Erythroblast (primary cell): ENCODE measurements at regions not wholly inside any gene's neighbourhood (a gene's known extent, or its start where the extent isn't known, plus 50 kb on each side); places are given as distances from the start of the nearest gene placed in this dataset.
"Not testable (repeated sequence)": the region's sequence is repeated elsewhere in the genome, so short reads cannot be mapped to it uniquely, and the experiment has no call there.

Experiments
- DNase-seq, 2 experiments: peaks; one replicate each; lab custom pipeline; 2025; lab: John Stamatoyannopoulos, UW
- GATA1 ChIP-seq: IDR thresholded peaks from 2 replicates; pipeline ENCODE4 v1.6.1; 2011; ENCODE audit warnings: low read depth, mild to moderate bottlenecking, control low read depth, low read length, moderate library complexity
- POLR2A ChIP-seq: IDR thresholded peaks from 2 replicates; pipeline ENCODE4 v1.6.1; 2011; ENCODE audit warnings: mild to moderate bottlenecking, low read length

DNA sequence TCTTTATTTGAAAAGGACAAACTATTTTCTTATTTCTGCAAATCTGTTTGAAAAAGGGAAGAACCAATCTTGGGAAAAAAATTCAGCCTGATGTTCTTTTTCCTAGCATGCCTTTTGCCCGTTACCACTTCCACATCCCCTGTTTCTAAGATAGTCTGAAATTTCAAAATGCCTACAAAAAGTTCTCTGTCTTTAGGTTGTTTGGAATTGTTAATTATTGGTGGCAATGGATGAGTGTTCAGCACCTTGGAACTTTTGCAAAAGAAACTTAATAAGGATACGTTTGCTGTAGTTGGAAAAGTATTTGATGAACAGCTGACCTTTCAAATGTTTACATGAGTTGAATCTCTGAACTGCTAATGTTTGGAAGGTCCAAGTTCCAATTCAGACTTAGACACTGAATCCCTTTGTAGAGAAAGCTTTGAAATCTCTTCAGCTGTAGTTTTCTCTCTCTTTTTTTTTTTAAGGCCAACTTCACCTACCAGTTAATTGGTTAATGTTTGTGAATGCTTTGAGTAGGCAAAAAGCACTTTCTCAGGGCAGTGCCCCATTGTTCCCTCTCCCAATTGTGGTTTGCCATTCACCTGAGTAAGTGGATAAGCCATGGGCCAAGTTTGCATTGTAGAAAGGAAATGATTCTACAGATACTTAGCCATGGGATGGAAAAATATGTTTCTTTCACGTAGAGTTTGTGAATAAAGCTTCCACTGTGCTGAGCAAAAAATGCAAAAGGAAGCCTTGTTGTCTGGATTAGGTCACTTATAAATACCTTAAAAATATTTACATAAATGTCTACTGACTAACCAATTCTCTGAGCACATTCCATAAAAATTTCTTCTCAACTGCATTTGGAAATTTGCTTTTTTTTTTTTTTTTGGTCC, 156.4 kb upstream of the ELL2 start:
- DNase-seq = no peak
- TF ChIP-seq GATA1 = no peak
- no peak for TF ChIP-seq POLR2A

- DNase-seq = no peak
- TF ChIP-seq GATA1 (no peak), POLR2A (no peak)
These were observed 153.6 kb upstream of the ELL2 start for GRCh38 chr5:96115147-96115807.

- no peak for DNase-seq
- TF ChIP-seq GATA1 = no peak
- no peak for TF ChIP-seq POLR2A
These were observed 153.1 kb upstream of the ELL2 start for GRCh38 chr5:96114736-96115135.

DNA sequence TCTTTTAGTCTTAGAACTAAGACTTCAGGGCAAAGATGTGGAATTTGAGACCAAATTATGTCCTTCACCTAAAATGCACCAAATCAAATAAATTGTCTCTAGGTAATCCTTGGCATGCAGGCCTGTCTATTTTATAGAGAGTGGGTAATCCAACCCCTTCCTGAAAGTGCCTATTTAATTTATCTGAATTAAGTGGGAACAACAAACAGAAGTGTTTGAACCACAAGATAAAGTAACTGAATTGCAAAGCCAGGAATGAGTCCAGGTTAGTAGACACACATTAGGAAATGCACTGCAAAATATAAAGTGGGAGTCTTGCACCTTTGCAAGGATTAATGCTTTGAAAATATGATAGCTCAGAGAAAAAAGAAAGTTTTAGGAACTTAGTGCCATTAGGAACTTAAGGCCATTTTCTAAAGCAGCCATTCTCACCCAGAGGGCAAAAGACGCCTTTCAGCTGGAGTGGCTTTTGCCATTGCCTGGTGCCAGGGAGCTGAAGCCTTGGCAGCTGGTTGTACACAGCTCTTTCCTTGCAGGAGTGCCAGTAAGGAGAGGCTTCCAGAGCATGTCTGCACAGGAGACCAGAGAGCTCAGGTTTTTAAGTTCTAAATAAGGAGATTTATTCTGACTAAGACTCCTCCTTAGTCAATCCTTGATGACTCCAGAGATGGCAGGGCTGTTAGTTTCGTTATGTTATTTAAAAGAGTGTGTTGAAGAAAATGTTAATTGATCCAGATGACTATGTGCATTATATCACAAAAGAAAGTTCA, 151.7 kb upstream of the ELL2 start:
- no peak for DNase-seq

DNA sequence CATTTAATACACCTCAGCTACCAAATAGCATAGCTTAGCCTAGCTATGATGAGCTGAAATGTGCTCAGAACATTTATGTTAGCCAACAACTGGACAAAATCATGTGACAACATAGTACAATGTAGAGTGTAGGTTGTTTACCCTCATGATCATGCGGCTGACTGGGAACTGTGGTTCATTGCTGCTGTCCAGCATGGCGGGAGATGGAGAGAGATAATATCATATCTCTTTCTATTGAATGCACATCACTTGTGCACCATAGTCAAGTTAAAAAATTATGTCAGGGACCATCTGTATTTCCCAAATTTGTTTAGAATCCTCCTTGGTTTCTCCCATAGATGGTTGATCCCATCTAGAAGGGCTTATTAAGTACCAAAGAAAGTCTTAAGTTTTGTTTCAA, 151.1 kb upstream of the ELL2 start:
- no peak for DNase-seq
- no peak for TF ChIP-seq POLR2A
- TF ChIP-seq GATA1 = no peak

More for the DNA sequence above, 151.7 kb upstream of the ELL2 start:
- TF ChIP-seq POLR2A = no peak
- no peak for TF ChIP-seq GATA1

DNA sequence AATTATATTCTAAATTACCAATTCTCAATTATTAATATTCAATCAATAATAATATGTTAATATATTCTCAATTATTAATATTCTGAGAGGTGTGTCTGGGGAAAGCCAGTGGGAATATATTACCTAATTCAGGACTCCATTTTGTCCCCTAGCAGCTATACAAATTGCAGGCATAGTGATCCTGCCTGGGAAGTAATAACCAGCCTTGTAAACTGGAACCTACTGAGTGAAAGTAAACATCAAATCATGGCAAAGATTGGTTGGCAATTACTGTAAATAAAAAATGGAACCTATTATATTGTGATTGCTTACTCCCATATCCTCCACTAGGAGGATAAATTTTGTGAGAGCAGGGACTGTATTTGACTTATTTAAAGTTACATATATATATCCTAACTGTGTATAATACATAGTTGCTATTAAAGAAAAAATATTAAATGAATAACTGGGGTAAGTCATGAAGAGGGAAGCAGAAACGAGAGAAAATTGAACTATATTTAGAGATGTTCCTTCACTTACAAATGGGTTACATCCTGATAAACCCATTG, 150.5 kb upstream of the ELL2 start:
- DNase-seq = no peak

DNA sequence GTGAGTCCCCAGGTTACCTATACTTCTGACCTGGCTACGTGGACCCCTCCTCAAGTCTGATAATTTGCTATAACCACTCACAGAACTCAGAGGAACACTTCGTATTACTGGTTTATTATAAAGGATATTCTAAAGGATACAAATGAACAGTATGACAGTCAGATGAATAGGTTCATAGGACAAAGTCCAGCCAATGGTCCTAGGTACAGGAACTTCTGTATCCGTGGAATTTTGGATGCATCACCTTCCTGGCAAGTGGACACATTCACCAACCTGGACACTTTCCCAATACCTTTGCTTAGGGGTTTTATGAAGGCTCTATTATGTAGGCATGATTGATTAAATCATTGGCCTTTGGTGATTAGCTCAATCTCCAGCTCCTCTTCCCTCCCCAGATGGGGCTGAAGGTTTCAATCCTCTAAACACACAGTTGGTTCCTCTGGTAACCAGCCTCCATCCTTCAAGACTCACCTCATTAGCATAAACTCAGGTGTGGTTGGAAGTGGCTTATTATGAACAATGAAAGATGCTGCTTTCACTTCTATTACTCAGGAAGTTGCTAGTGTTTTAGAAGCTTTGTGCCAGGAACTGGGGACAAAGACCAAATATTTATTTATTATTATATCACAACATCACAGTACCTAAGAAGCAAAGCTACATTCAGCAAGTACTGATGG, 149.6 kb upstream of the ELL2 start:
- TF ChIP-seq GATA1 (no peak), POLR2A (no peak)
- DNase-seq = no peak

More for the DNA sequence above, 150.5 kb upstream of the ELL2 start:
- TF ChIP-seq POLR2A (no peak), GATA1 (no peak)

GRCh38 chr5:96110300-96110699, 148.6 kb upstream of the ELL2 start:
- TF ChIP-seq POLR2A = no peak
- TF ChIP-seq GATA1 = no peak

DNA sequence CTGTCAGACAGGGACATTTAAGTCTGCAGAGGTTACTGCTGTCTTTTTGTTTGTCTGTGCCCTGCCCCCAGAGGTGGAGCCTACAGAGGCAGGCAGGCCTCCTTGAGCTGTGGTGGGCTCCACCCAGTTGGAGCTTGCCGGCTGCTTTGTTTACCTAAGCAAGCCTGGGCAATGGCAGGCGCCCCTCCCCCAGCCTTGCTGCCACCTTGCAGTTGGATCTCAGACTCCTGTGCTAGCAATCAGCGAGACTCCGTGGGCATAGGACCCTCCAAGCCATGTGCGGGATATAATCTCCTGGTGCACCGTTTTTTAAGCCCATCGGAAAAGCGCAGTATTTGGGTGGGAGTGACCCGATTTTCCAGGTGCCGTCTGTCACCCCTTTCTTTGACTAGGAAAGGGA, 147.0 kb upstream of the ELL2 start:
- DNase-seq = not testable (repeated sequence)

More at GRCh38 chr5:96110300-96110699, 148.6 kb upstream of the ELL2 start:
- DNase-seq = no peak

DNA sequence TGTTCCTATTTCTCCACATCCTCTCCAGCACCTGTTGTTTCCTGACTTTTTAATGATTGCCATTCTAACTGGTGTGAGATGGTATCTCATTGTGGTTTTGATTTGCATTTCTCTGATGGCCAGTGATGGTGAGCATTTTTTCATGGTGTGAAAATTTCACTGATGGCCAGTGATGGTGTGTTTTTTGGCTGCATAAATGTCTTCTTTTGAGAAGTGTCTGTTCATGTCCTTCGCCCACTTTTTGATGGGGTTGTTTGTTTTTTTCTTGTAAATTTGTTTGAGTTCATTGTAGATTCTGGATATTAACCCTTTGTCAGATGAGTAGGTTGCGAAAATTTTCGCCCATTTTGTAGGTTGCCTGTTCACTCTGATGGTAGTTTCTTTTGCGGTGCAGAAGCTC, 142.2 kb upstream of the ELL2 start:
- not testable (repeated sequence) for DNase-seq

DNA sequence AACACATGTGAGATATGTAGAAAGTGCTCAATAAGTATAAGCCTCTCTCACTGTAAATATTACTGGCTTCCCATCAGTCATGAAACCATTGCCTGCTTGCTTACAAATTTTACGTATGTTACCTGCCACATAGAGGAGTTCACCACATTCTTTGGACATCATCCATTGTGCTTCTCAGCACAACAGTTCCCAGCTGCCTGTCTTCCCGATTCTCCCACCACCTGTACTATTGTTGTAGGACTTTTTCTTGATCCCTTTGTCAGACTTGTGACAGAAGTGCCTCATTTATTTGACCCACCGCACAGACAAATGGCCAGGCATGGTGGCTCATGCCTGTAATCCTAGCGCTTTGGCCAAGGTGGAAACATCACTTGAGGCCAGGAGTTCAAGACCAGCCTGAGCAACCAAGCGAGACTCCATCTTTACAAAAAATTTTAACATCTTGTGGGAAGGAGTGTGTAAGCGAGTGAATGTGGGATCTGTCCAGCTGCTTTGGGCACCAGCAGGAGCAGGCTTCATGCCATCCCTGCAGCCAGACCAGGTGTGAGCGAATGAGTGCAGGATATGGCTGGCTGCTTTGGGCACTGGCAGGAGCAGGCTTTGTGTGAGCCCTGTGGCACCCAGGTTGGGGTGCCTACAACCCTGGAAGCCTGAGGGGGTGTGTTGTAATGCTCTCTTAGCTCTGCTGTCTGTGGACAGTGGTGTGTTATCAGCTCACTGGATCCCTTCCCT, 139.9 kb upstream of the ELL2 start:
- TF ChIP-seq POLR2A (no peak), GATA1 (no peak)
- no peak for DNase-seq

- not testable (repeated sequence) for DNase-seq
These were observed 135.8 kb upstream of the ELL2 start for GRCh38 chr5:96097488-96097887.

DNA sequence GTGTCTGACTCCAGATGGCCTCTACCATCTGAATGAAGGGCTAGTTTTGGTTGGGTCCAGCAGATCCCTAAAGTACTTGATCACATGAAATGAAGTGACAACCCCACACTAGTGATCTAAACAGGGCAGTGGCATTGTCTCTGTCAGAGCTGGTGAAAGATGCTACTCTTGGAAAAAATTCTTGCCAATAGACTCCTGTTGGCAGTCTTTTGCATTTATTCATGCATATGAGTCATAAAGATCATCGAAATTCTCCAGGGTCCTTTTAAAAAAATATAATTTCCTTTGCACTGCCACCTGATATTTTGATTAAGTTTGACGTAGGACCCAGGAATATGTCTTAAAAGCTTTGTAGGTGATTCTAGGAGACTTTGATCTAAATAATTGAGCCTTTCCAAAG, 135.1 kb upstream of the ELL2 start:
- DNase-seq = no peak
- TF ChIP-seq POLR2A (no peak), GATA1 (no peak)
